ENCODE measurements at regions not wholly inside any gene's neighbourhood (a gene's known extent, or its start where the extent isn't known, plus 50 kb on each side); places are given as distances from the start of the nearest gene placed in this dataset.

DNA sequence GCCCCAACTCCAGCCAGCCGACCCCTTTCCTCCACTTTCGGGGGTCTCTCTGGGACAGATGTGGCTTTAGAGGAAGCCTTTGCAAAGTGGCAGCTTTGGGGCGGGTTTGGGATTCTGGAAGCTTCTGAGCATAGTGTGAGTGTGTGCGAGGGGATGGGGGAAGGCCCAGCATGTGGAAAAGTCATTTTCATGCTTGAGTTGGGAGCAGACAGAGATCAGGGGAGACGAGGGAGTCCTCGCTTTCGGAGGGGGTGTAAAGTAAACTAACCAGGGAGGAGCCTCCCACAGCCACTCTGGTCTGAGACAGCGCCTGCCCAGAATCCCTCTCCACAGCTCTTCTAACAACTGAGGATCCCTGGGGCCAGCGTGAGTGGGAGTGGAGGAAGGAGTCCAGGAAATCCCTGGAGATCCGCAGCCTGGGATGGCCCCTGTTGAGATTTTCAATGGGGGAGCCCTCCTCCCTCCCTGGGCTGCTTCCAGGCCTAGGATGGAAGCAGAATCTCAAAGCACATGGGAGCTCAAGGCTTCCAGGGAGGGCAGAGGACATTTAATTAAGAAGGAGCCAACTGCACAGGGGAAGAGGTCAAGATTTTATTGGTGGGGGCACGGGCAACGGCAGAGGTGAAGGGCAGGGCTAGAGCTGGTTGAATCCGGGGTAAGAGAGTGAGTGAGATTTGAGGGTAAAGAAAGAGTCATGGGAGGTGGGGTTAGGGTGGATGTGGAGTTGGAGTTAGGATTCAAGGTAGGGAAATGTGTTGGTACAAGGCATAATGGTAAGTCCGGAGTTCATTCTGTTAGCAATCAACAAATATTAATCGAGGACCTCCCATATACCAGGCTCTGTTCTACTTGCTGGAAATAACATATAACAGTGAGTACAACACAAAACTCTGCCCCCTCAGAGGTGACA is 102.3 kb upstream of the FOXP4 start:
- TF ChIP-seq CTCF (IDR thresholded peaks at IDR 0.05), result no peak
- no peak for TF ChIP-seq POLR2A (IDR thresholded peaks at IDR 0.05)
